ENCODE measurements at regions not wholly inside any gene's neighbourhood (a gene's known extent, or its start where the extent isn't known, plus 50 kb on each side); places are given as distances from the start of the nearest gene placed in this dataset.

- Histone ChIP-seq H3K9ac (no peak overlapping the region), H3K36me3 (ENCODE audit: low read depth) (no peaks in the 10 kb centered on the region), H3K4me3 (no peak overlapping the region), H4K20me1 (ENCODE audit: insufficient read depth) (no peaks in the 10 kb centered on the region), H2AFZ (no peak overlapping the region), H3K79me2 (ENCODE audit: insufficient read depth) (no peaks in the 10 kb centered on the region), H3K9me2 (ENCODE audit: insufficient read depth) (no peaks in the 10 kb centered on the region), H3K9me3 (ENCODE audit: low read depth) (peaks cover 4% of the 10 kb centered on the region), H3K4me2 (ENCODE audit: unreplicated experiment) (no peak overlapping the region), H3K27ac (no peak overlapping the region), H3K4me1 (ENCODE audit: insufficient read depth) (no peaks in the 10 kb centered on the region), H3K27me3 (replicated peaks; ENCODE audit: insufficient read depth) (no peaks in the 10 kb centered on the region), H3F3A (ENCODE audit: insufficient read depth) (no peaks in the 10 kb centered on the region)
- in situ Hi-C loops (cut with MboI): no loop called here
- no peak for DNase-seq
- no peak for TF ChIP-seq EZH2 (IDR thresholded peaks at IDR 0.05; ENCODE audit: insufficient read depth, poor library complexity, severe bottlenecking)
- TF ChIP-seq EZH2phosphoT487 (IDR thresholded peaks at IDR 0.05; ENCODE audit: insufficient read depth, low read depth): no peak
- WGBS, 2 experiments (ENCODE audit: low coverage in 1 of 2, low lambda C conversion rate in 2 of 2, missing lambda C conversion rate in 2 of 2): 22 to 37% methylated on average over 3 of the region's 3 CpGs
Observed at GRCh38 chr21:24456358-24456757, 1150.9 kb downstream of the MRPL39 start.

GRCh38 chr21:24450119-24450518 is 1157.2 kb downstream of the MRPL39 start:
- Histone ChIP-seq H3K4me2 (ENCODE audit: unreplicated experiment) (no peak overlapping the region), H3K9ac (no peak overlapping the region), H3K9me3 (ENCODE audit: low read depth) (no peaks in the 10 kb centered on the region), H3K4me3 (no peak overlapping the region), H3F3A (ENCODE audit: insufficient read depth) (no peaks in the 10 kb centered on the region), H3K79me2 (ENCODE audit: insufficient read depth) (no peaks in the 10 kb centered on the region), H3K36me3 (ENCODE audit: low read depth) (no peaks in the 10 kb centered on the region), H2AFZ (no peak overlapping the region), H4K20me1 (ENCODE audit: insufficient read depth) (no peaks in the 10 kb centered on the region), H3K9me2 (ENCODE audit: insufficient read depth) (no peaks in the 10 kb centered on the region), H3K27me3 (replicated peaks; ENCODE audit: insufficient read depth) (no peaks in the 10 kb centered on the region), H3K4me1 (ENCODE audit: insufficient read depth) (no peaks in the 10 kb centered on the region), H3K27ac (no peak overlapping the region)
- TF ChIP-seq EZH2phosphoT487 (IDR thresholded peaks at IDR 0.05; ENCODE audit: insufficient read depth, low read depth) (no peak), EZH2 (IDR thresholded peaks at IDR 0.05; ENCODE audit: insufficient read depth, poor library complexity, severe bottlenecking) (no peak)
- no peak for DNase-seq
- in situ Hi-C loops (cut with MboI): no loop called here
- 28 to 35% methylated on average over 3 of the region's 3 CpGs for WGBS, 2 experiments (ENCODE audit: low coverage in 1 of 2, low lambda C conversion rate in 2 of 2, missing lambda C conversion rate in 2 of 2)

GRCh38 chr21:24445517-24445916 is 1161.8 kb downstream of the MRPL39 start:
- H3K27ac ChIP-seq: no peak overlapping the region
- no peaks in the 10 kb centered on the region for H3K4me1 ChIP-seq (ENCODE audit: insufficient read depth)
- no peak overlapping the region for H3K9ac ChIP-seq
- TF ChIP-seq EZH2 (IDR thresholded peaks at IDR 0.05; ENCODE audit: insufficient read depth, poor library complexity, severe bottlenecking) (no peak), EZH2phosphoT487 (IDR thresholded peaks at IDR 0.05; ENCODE audit: insufficient read depth, low read depth) (no peak)
- H3K4me2 ChIP-seq (ENCODE audit: unreplicated experiment): no peak overlapping the region
- in situ Hi-C loops (cut with MboI): no loop called here
- H3K36me3 ChIP-seq (ENCODE audit: low read depth): no peaks in the 10 kb centered on the region
- no peak overlapping the region for H2AFZ ChIP-seq
- H3K27me3 ChIP-seq (replicated peaks; ENCODE audit: insufficient read depth): no peaks in the 10 kb centered on the region
- 21 to 22% methylated on average over 1 of the region's 1 CpG for WGBS, 2 experiments (ENCODE audit: low coverage in 1 of 2, low lambda C conversion rate in 2 of 2, missing lambda C conversion rate in 2 of 2)
- no peaks in the 10 kb centered on the region for H3F3A ChIP-seq (ENCODE audit: insufficient read depth)
- H4K20me1 ChIP-seq (ENCODE audit: insufficient read depth): no peaks in the 10 kb centered on the region
- DNase-seq: no peak
- no peaks in the 10 kb centered on the region for H3K9me3 ChIP-seq (ENCODE audit: low read depth)
- H3K4me3 ChIP-seq: no peak overlapping the region
- no peaks in the 10 kb centered on the region for H3K9me2 ChIP-seq (ENCODE audit: insufficient read depth)
- H3K79me2 ChIP-seq (ENCODE audit: insufficient read depth): no peaks in the 10 kb centered on the region

GRCh38 chr21:24444736-24445135 is 1162.5 kb downstream of the MRPL39 start:
- Histone ChIP-seq H3F3A (ENCODE audit: insufficient read depth) (no peaks in the 10 kb centered on the region), H4K20me1 (ENCODE audit: insufficient read depth) (no peaks in the 10 kb centered on the region), H3K79me2 (ENCODE audit: insufficient read depth) (no peaks in the 10 kb centered on the region), H3K4me2 (ENCODE audit: unreplicated experiment) (no peak overlapping the region), H3K9me2 (ENCODE audit: insufficient read depth) (no peaks in the 10 kb centered on the region), H2AFZ (no peak overlapping the region), H3K9me3 (ENCODE audit: low read depth) (no peaks in the 10 kb centered on the region), H3K4me3 (no peak overlapping the region), H3K9ac (no peak overlapping the region), H3K27ac (no peak overlapping the region), H3K36me3 (ENCODE audit: low read depth) (no peaks in the 10 kb centered on the region), H3K27me3 (replicated peaks; ENCODE audit: insufficient read depth) (no peaks in the 10 kb centered on the region), H3K4me1 (ENCODE audit: insufficient read depth) (no peaks in the 10 kb centered on the region)
- in situ Hi-C loops (cut with MboI): no loop called here
- no peak for DNase-seq
- TF ChIP-seq EZH2 (IDR thresholded peaks at IDR 0.05; ENCODE audit: insufficient read depth, poor library complexity, severe bottlenecking): no peak
- TF ChIP-seq EZH2phosphoT487 (IDR thresholded peaks at IDR 0.05; ENCODE audit: insufficient read depth, low read depth): no peak

- no peaks in the 10 kb centered on the region for H3K4me1 ChIP-seq (ENCODE audit: insufficient read depth)
- no peaks in the 10 kb centered on the region for H3K9me3 ChIP-seq (ENCODE audit: low read depth)
- in situ Hi-C loops (cut with MboI): no loop called here
- no peaks in the 10 kb centered on the region for H3K9me2 ChIP-seq (ENCODE audit: insufficient read depth)
- no peaks in the 10 kb centered on the region for H4K20me1 ChIP-seq (ENCODE audit: insufficient read depth)
- H3K4me2 ChIP-seq (ENCODE audit: unreplicated experiment): no peak overlapping the region
- TF ChIP-seq EZH2 (IDR thresholded peaks at IDR 0.05; ENCODE audit: insufficient read depth, poor library complexity, severe bottlenecking): no peak
- TF ChIP-seq EZH2phosphoT487 (IDR thresholded peaks at IDR 0.05; ENCODE audit: insufficient read depth, low read depth): no peak
- no peak for DNase-seq
- H3K9ac ChIP-seq: no peak overlapping the region
- 0% methylated on average over 1 of the region's 1 CpG for WGBS, 2 experiments (ENCODE audit: low coverage in 1 of 2, low lambda C conversion rate in 2 of 2, missing lambda C conversion rate in 2 of 2)
- no peaks in the 10 kb centered on the region for H3K36me3 ChIP-seq (ENCODE audit: low read depth)
- H3K27ac ChIP-seq: no peak overlapping the region
- H3F3A ChIP-seq (ENCODE audit: insufficient read depth): no peaks in the 10 kb centered on the region
- H3K79me2 ChIP-seq (ENCODE audit: insufficient read depth): no peaks in the 10 kb centered on the region
- no peak overlapping the region for H3K4me3 ChIP-seq
- no peak overlapping the region for H2AFZ ChIP-seq
- H3K27me3 ChIP-seq (replicated peaks; ENCODE audit: insufficient read depth): no peaks in the 10 kb centered on the region
Observed at GRCh38 chr21:24436236-24436635, 1171.0 kb downstream of the MRPL39 start.

All from GM23248 (cell line).